ENCODE measurements at regions not wholly inside any gene's neighbourhood (a gene's known extent, or its start where the extent isn't known, plus 50 kb on each side); places are given as distances from the start of the nearest gene placed in this dataset.
A peak's percentile ranks its signal among the peaks of the same experiment; 100 is the strongest.

GRCh38 chr5:6868575-6869215 is 155.5 kb downstream of the TENT4A start:
- ATAC-seq (no peak), DNase-seq (no peak)
- Mint-ChIP-seq H3K27me3 (ENCODE audit: low read depth in 2 of 2) (no peaks in the 10 kb centered on the region), H3K36me3 (no peaks in the 10 kb centered on the region), H3K27ac (no peak overlapping the region), H3K4me3 (no peak overlapping the region), H3K4me1 (no peaks in the 10 kb centered on the region), H3K9me3 (no peaks in the 10 kb centered on the region)
- Histone ChIP-seq H3K4me3 (ENCODE audit: low read length) (no peak overlapping the region), H3K36me3 (ENCODE audit: control insufficient read depth, insufficient read depth, low read length) (no peaks in the 10 kb centered on the region), H3K27me3 (ENCODE audit: control insufficient read depth, insufficient read depth, low read length) (no peaks in the 10 kb centered on the region), H3K4me1 (ENCODE audit: control insufficient read depth, insufficient read depth, low read length) (no peaks in the 10 kb centered on the region), H3K9me3 (ENCODE audit: control insufficient read depth, insufficient read depth, low read length) (no peaks in the 10 kb centered on the region), H3K27ac (ENCODE audit: low read length) (no peak overlapping the region)
- intact Hi-C loops (cut with micrococcal nuclease): no loop called here
- TF ChIP-seq CTCF (IDR thresholded peaks at IDR 0.05): no peak
- 87% methylated on average over 9 of the region's 11 CpGs for WGBS (ENCODE audit: insufficient coverage)

- TF ChIP-seq CTCF (IDR thresholded peaks at IDR 0.05): no peak
- H3K9me3 Mint-ChIP-seq: no peaks in the 10 kb centered on the region
- no peak overlapping the region for H3K27ac Mint-ChIP-seq
- no peaks in the 10 kb centered on the region for H3K27me3 ChIP-seq (ENCODE audit: control insufficient read depth, insufficient read depth, low read length)
- no peaks in the 10 kb centered on the region for H3K4me1 ChIP-seq (ENCODE audit: control insufficient read depth, insufficient read depth, low read length)
- H3K27ac ChIP-seq (ENCODE audit: low read length): no peak overlapping the region
- no peaks in the 10 kb centered on the region for H3K36me3 ChIP-seq (ENCODE audit: control insufficient read depth, insufficient read depth, low read length)
- no peaks in the 10 kb centered on the region for H3K27me3 Mint-ChIP-seq (ENCODE audit: low read depth in 2 of 2)
- no peaks in the 10 kb centered on the region for H3K36me3 Mint-ChIP-seq
- no peak for DNase-seq
- peak in 1 of 3 donors; percentile 21 for ATAC-seq
- intact Hi-C loops (cut with micrococcal nuclease): no loop called here
- no peak overlapping the region for H3K4me3 ChIP-seq (ENCODE audit: low read length)
- H3K4me1 Mint-ChIP-seq: no peaks in the 10 kb centered on the region
- 89% methylated on average over 5 of the region's 7 CpGs for WGBS (ENCODE audit: insufficient coverage)
- no peak overlapping the region for H3K4me3 Mint-ChIP-seq
- H3K9me3 ChIP-seq (ENCODE audit: control insufficient read depth, insufficient read depth, low read length): no peaks in the 10 kb centered on the region
These were observed 156.4 kb downstream of the TENT4A start for GRCh38 chr5:6869677-6870076.

GRCh38 chr5:6872441-6873160 is 159.4 kb downstream of the TENT4A start:
- ATAC-seq: no peak

More at GRCh38 chr5:6872441-6873160, 159.4 kb downstream of the TENT4A start:
- Histone ChIP-seq H3K27ac (ENCODE audit: low read length) (no peak overlapping the region), H3K9me3 (ENCODE audit: control insufficient read depth, insufficient read depth, low read length) (no peaks in the 10 kb centered on the region), H3K36me3 (ENCODE audit: control insufficient read depth, insufficient read depth, low read length) (no peaks in the 10 kb centered on the region), H3K4me3 (ENCODE audit: low read length) (no peak overlapping the region), H3K27me3 (ENCODE audit: control insufficient read depth, insufficient read depth, low read length) (no peaks in the 10 kb centered on the region), H3K4me1 (ENCODE audit: control insufficient read depth, insufficient read depth, low read length) (no peaks in the 10 kb centered on the region)
- Mint-ChIP-seq H3K36me3 (no peaks in the 10 kb centered on the region), H3K4me1 (no peaks in the 10 kb centered on the region), H3K27ac (no peak overlapping the region), H3K9me3 (peaks cover 0 to 2% of the 10 kb centered on the region in 2 donors), H3K4me3 (no peak overlapping the region), H3K27me3 (ENCODE audit: low read depth in 2 of 2) (no peaks in the 10 kb centered on the region)
- 82% methylated on average over 8 of the region's 12 CpGs for WGBS (ENCODE audit: insufficient coverage)
- no peak for DNase-seq
- TF ChIP-seq CTCF (IDR thresholded peaks at IDR 0.05): no peak
- intact Hi-C loops (cut with micrococcal nuclease): no loop called here
